Astrocyte of the hippocampus (primary cell): ENCODE measurements at regions not wholly inside any gene's neighbourhood (a gene's known extent, or its start where the extent isn't known, plus 50 kb on each side); places are given as distances from the start of the nearest gene placed in this dataset.

Source experiments
- DNase-seq: peaks from one replicate; pipeline ENCODE4 v3.0.0; 2011; ENCODE audit warnings: low read depth, low spot score

GRCh38 chr18:57991552-57991951, 52.5 kb upstream of the NEDD4L start:
- DNase-seq = no peak

- DNase-seq = no peak
Measured at GRCh38 chr18:57989536-57989935, 54.5 kb upstream of the NEDD4L start.

GRCh38 chr18:57984490-57985115, 59.4 kb upstream of the NEDD4L start:
- DNase-seq = no peak

- DNase-seq = no peak
Measured at GRCh38 chr18:57983965-57984364, 60.1 kb upstream of the NEDD4L start.

GRCh38 chr18:57983472-57983871, 60.6 kb upstream of the NEDD4L start:
- DNase-seq = no peak

- DNase-seq = no peak
Measured at GRCh38 chr18:57982372-57983021, 61.5 kb upstream of the NEDD4L start.

- DNase-seq = no peak
Measured at GRCh38 chr18:57981308-57982028, 62.6 kb upstream of the NEDD4L start.

- no peak for DNase-seq
Measured at GRCh38 chr18:57980573-57981307, 63.3 kb upstream of the NEDD4L start.

GRCh38 chr18:57976230-57976773, 67.7 kb upstream of the NEDD4L start:
- DNase-seq = no peak

GRCh38 chr18:57975805-57976204, 68.2 kb upstream of the NEDD4L start:
- no peak for DNase-seq

- no peak for DNase-seq
Measured at GRCh38 chr18:57974585-57975265, 69.3 kb upstream of the NEDD4L start.

GRCh38 chr18:57973889-57974288, 70.1 kb upstream of the NEDD4L start:
- no peak for DNase-seq

- no peak for DNase-seq
Measured at GRCh38 chr18:57970356-57971095, 73.5 kb upstream of the NEDD4L start.

- DNase-seq = no peak
Measured at GRCh38 chr18:57969824-57970223, 74.2 kb upstream of the NEDD4L start.

GRCh38 chr18:57965246-57965645, 78.8 kb upstream of the NEDD4L start:
- DNase-seq = no peak

GRCh38 chr18:57961876-57962505, 82.0 kb upstream of the NEDD4L start:
- peak; percentile 38 for DNase-seq

GRCh38 chr18:57961411-57961810, 82.6 kb upstream of the NEDD4L start:
- no peak for DNase-seq

GRCh38 chr18:57959278-57959677, 84.7 kb upstream of the NEDD4L start:
- peak; percentile 73 for DNase-seq

GRCh38 chr18:57957210-57957609, 86.8 kb upstream of the NEDD4L start:
- no peak for DNase-seq

- no peak for DNase-seq
Measured at GRCh38 chr18:57956491-57956890, 87.5 kb upstream of the NEDD4L start.
